ENCODE measurements at regions not wholly inside any gene's neighbourhood (a gene's known extent, or its start where the extent isn't known, plus 50 kb on each side); places are given as distances from the start of the nearest gene placed in this dataset.

DNA sequence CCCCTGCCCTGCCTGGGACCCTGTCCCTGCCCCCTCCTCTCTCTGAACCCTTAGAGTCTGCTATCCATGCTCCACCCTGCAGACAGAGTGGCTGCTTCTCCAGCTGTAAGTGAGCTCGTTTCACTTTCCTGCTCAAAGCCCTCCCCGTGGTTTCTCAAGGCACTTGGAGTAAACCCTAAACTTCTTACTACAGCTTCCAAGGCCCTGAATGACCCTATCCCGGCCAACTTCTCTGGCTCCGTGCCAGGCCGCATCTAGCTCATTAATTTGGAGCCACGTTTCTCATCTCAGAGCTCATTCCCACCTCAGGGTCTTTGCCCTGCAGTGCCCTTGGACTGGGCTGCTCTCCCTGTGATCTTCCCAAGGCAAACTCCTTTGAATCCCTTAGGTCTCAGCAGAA is 235.1 kb upstream of the RUNX1 start:
- TF ChIP-seq, protein P1, sequence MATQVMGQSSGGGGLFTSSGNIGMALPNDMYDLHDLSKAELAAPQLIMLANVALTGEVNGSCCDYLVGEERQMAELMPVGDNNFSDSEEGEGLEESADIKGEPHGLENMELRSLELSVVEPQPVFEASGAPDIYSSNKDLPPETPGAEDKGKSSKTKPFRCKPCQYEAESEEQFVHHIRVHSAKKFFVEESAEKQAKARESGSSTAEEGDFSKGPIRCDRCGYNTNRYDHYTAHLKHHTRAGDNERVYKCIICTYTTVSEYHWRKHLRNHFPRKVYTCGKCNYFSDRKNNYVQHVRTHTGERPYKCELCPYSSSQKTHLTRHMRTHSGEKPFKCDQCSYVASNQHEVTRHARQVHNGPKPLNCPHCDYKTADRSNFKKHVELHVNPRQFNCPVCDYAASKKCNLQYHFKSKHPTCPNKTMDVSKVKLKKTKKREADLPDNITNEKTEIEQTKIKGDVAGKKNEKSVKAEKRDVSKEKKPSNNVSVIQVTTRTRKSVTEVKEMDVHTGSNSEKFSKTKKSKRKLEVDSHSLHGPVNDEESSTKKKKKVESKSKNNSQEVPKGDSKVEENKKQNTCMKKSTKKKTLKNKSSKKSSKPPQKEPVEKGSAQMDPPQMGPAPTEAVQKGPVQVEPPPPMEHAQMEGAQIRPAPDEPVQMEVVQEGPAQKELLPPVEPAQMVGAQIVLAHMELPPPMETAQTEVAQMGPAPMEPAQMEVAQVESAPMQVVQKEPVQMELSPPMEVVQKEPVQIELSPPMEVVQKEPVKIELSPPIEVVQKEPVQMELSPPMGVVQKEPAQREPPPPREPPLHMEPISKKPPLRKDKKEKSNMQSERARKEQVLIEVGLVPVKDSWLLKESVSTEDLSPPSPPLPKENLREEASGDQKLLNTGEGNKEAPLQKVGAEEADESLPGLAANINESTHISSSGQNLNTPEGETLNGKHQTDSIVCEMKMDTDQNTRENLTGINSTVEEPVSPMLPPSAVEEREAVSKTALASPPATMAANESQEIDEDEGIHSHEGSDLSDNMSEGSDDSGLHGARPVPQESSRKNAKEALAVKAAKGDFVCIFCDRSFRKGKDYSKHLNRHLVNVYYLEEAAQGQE (IDR thresholded peaks at IDR 0.05; ENCODE audit: insufficient replicate concordance, low read depth), result no peak
- TF ChIP-seq, protein P2, sequence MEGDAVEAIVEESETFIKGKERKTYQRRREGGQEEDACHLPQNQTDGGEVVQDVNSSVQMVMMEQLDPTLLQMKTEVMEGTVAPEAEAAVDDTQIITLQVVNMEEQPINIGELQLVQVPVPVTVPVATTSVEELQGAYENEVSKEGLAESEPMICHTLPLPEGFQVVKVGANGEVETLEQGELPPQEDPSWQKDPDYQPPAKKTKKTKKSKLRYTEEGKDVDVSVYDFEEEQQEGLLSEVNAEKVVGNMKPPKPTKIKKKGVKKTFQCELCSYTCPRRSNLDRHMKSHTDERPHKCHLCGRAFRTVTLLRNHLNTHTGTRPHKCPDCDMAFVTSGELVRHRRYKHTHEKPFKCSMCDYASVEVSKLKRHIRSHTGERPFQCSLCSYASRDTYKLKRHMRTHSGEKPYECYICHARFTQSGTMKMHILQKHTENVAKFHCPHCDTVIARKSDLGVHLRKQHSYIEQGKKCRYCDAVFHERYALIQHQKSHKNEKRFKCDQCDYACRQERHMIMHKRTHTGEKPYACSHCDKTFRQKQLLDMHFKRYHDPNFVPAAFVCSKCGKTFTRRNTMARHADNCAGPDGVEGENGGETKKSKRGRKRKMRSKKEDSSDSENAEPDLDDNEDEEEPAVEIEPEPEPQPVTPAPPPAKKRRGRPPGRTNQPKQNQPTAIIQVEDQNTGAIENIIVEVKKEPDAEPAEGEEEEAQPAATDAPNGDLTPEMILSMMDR (IDR thresholded peaks at IDR 0.05; ENCODE audit: insufficient read depth, low read length), result no peak

Measured in HL-60 (cell line).